ENCODE measurements at regions not wholly inside any gene's neighbourhood (a gene's known extent, or its start where the extent isn't known, plus 50 kb on each side); places are given as distances from the start of the nearest gene placed in this dataset.
"Not testable (repeated sequence)": the region's sequence is repeated elsewhere in the genome, so short reads cannot be mapped to it uniquely, and the experiment has no call there.

GRCh38 chr4:43133566-43133965 lies 241.1 kb downstream of the GRXCR1 start:
- no peak for TF ChIP-seq CTCF (IDR thresholded peaks at IDR 0.05; ENCODE audit: insufficient read depth, missing control alignments)
- FAIRE-seq (no peak), DNase-seq (ENCODE audit: insufficient read length, low spot score) (no peak)

GRCh38 chr4:43136752-43137151 lies 244.2 kb downstream of the GRXCR1 start:
- no peak for DNase-seq (ENCODE audit: insufficient read length, low spot score)
- no peak for FAIRE-seq
- no peak for TF ChIP-seq CTCF (IDR thresholded peaks at IDR 0.05; ENCODE audit: insufficient read depth, missing control alignments)

- DNase-seq (ENCODE audit: insufficient read length, low spot score) (no peak), FAIRE-seq (no peak)
- no peak for TF ChIP-seq CTCF (IDR thresholded peaks at IDR 0.05; ENCODE audit: insufficient read depth, missing control alignments)
These were observed 253.7 kb downstream of the GRXCR1 start for GRCh38 chr4:43146198-43146597.

DNA sequence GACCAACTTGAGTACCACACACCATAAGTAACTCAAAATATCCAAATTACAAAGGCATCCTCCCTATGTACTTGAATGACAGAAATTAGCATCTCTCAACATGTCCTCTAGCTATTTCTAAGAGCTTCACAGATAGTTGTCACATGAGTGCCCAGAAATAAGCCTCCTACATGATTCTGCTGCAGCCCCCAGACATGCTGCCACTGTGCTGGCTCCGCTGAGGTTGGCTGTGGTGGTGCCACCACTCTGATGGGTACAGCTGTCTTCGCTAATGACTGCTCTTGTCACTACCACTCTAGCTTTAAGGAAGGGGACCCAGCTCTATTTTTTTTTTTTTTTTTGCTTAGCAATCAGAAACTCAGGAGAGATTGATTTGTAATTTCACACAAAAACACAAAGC lies 256.0 kb downstream of the GRXCR1 start:
- TF ChIP-seq CTCF (IDR thresholded peaks at IDR 0.05; ENCODE audit: insufficient read depth, missing control alignments), result no peak
- FAIRE-seq, result no peak
- DNase-seq (ENCODE audit: insufficient read length, low spot score), result no peak

DNA sequence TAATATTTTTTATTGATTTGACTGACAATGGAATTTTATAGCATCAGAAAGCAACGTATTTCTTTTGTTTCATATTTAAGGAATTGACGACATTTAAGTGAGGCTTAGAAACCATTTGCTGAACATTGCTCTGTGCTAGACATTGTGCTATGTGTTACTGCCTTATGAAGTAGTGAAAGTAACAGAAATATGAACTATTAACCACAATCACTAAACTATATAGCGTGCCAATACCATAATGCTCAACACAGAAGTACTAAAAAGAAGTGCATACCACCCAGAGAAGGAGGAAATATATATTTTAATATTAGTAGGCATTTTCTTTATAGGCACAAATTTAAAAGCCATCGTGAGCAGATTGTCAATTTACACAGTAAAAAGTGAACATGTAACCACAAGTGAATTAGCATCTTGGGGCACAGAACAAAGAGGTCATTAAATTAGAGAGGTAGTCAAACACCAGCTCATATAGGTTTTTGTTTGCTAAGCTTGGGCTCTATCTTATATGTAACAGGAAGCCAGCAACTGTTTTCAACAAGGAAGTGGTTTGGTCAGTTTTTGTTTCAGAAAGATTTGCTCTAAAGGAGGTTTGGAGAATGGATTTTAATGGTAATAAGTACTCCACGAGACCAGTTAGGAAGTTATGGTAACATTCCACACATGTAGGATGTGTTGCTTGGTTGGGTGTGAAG lies 270.7 kb downstream of the GRXCR1 start:
- no peak for FAIRE-seq
- no peak for TF ChIP-seq CTCF (IDR thresholded peaks at IDR 0.05; ENCODE audit: insufficient read depth, missing control alignments)
- DNase-seq (ENCODE audit: insufficient read length, low spot score), result no peak

GRCh38 chr4:43189741-43190140 lies 297.2 kb downstream of the GRXCR1 start:
- FAIRE-seq (no peak), DNase-seq (ENCODE audit: insufficient read length, low spot score) (no peak)
- no peak for TF ChIP-seq CTCF (IDR thresholded peaks at IDR 0.05; ENCODE audit: insufficient read depth, missing control alignments)

GRCh38 chr4:43212576-43212975 lies 320.1 kb downstream of the GRXCR1 start:
- FAIRE-seq, result not testable (repeated sequence)

DNA sequence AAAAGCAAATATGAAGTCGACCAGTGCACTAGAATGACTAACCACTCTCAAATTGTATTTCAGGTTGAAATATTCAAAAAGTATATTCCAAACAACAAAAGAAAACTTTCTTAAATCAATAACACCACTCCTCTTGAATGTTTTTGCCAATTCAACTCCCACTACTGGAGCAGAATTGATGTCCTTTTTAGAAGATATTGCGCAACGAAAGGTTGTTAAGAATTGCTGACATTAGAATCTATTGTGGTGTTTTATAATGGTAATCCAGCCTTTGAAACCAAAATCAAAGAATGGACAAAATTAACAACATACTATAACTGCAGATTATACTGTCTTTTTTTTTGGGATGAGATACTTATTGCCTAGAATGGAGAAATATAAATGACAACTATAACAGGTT lies 331.3 kb downstream of the GRXCR1 start:
- no peak for DNase-seq (ENCODE audit: insufficient read length, low spot score)
- FAIRE-seq, result no peak
- no peak for TF ChIP-seq CTCF (IDR thresholded peaks at IDR 0.05; ENCODE audit: insufficient read depth, missing control alignments)

More at GRCh38 chr4:43212576-43212975, 320.1 kb downstream of the GRXCR1 start:
- DNase-seq (ENCODE audit: insufficient read length, low spot score), result not testable (repeated sequence)
